ENCODE measurements at regions not wholly inside any gene's neighbourhood (a gene's known extent, or its start where the extent isn't known, plus 50 kb on each side); places are given as distances from the start of the nearest gene placed in this dataset.

- Histone ChIP-seq H3K9me2 (ENCODE audit: insufficient read depth) (no peaks in the 10 kb centered on the region), H3K27me3 (replicated peaks; ENCODE audit: insufficient read depth) (no peaks in the 10 kb centered on the region), H3K27ac (no peak overlapping the region), H3K9me3 (ENCODE audit: low read depth) (no peaks in the 10 kb centered on the region), H3K4me2 (ENCODE audit: unreplicated experiment) (no peak overlapping the region), H3K36me3 (ENCODE audit: low read depth) (no peaks in the 10 kb centered on the region), H3K9ac (no peak overlapping the region), H3K79me2 (ENCODE audit: insufficient read depth) (no peaks in the 10 kb centered on the region), H3K4me3 (no peak overlapping the region), H2AFZ (no peak overlapping the region), H4K20me1 (ENCODE audit: insufficient read depth) (no peaks in the 10 kb centered on the region), H3K4me1 (ENCODE audit: insufficient read depth) (no peaks in the 10 kb centered on the region), H3F3A (ENCODE audit: insufficient read depth) (no peaks in the 10 kb centered on the region)
- in situ Hi-C loops (cut with MboI): no loop called here
- DNase-seq: no peak
- TF ChIP-seq EZH2 (IDR thresholded peaks at IDR 0.05; ENCODE audit: insufficient read depth, poor library complexity, severe bottlenecking) (no peak), EZH2phosphoT487 (IDR thresholded peaks at IDR 0.05; ENCODE audit: insufficient read depth, low read depth) (no peak)
Observed at GRCh38 chr7:69263550-69263949, 334.7 kb upstream of the AUTS2 start.

- Histone ChIP-seq H3K9me3 (ENCODE audit: low read depth) (no peaks in the 10 kb centered on the region), H3K4me1 (ENCODE audit: insufficient read depth) (no peaks in the 10 kb centered on the region), H4K20me1 (ENCODE audit: insufficient read depth) (no peaks in the 10 kb centered on the region), H3F3A (ENCODE audit: insufficient read depth) (no peaks in the 10 kb centered on the region), H3K4me3 (no peak overlapping the region), H3K4me2 (ENCODE audit: unreplicated experiment) (no peak overlapping the region), H3K36me3 (ENCODE audit: low read depth) (no peaks in the 10 kb centered on the region), H3K9me2 (ENCODE audit: insufficient read depth) (no peaks in the 10 kb centered on the region), H3K79me2 (ENCODE audit: insufficient read depth) (no peaks in the 10 kb centered on the region), H3K27me3 (replicated peaks; ENCODE audit: insufficient read depth) (no peaks in the 10 kb centered on the region), H3K27ac (no peak overlapping the region), H3K9ac (no peak overlapping the region), H2AFZ (no peak overlapping the region)
- TF ChIP-seq EZH2phosphoT487 (IDR thresholded peaks at IDR 0.05; ENCODE audit: insufficient read depth, low read depth): no peak
- no peak for TF ChIP-seq EZH2 (IDR thresholded peaks at IDR 0.05; ENCODE audit: insufficient read depth, poor library complexity, severe bottlenecking)
- WGBS, 2 experiments (ENCODE audit: low coverage in 1 of 2, low lambda C conversion rate in 2 of 2, missing lambda C conversion rate in 2 of 2): 13 to 18% methylated on average over 4 of the region's 4 CpGs
- no peak for DNase-seq
- in situ Hi-C loops (cut with MboI): no loop called here
Observed at GRCh38 chr7:69269806-69270205, 328.5 kb upstream of the AUTS2 start.

- TF ChIP-seq EZH2phosphoT487 (IDR thresholded peaks at IDR 0.05; ENCODE audit: insufficient read depth, low read depth): no peak
- no peak for TF ChIP-seq EZH2 (IDR thresholded peaks at IDR 0.05; ENCODE audit: insufficient read depth, poor library complexity, severe bottlenecking)
- in situ Hi-C loops (cut with MboI): no loop called here
- no peak overlapping the region for H2AFZ ChIP-seq
- no peaks in the 10 kb centered on the region for H3K9me3 ChIP-seq (ENCODE audit: low read depth)
- no peak for DNase-seq
- no peak overlapping the region for H3K27ac ChIP-seq
- H3K9me2 ChIP-seq (ENCODE audit: insufficient read depth): no peaks in the 10 kb centered on the region
- 35 to 56% methylated on average over 1 of the region's 1 CpG for WGBS, 2 experiments (ENCODE audit: low coverage in 1 of 2, low lambda C conversion rate in 2 of 2, missing lambda C conversion rate in 2 of 2)
- no peak overlapping the region for H3K9ac ChIP-seq
- H3K4me3 ChIP-seq: no peak overlapping the region
- no peaks in the 10 kb centered on the region for H3K4me1 ChIP-seq (ENCODE audit: insufficient read depth)
- no peaks in the 10 kb centered on the region for H3K79me2 ChIP-seq (ENCODE audit: insufficient read depth)
- H4K20me1 ChIP-seq (ENCODE audit: insufficient read depth): no peaks in the 10 kb centered on the region
- no peaks in the 10 kb centered on the region for H3K27me3 ChIP-seq (replicated peaks; ENCODE audit: insufficient read depth)
- no peaks in the 10 kb centered on the region for H3F3A ChIP-seq (ENCODE audit: insufficient read depth)
- H3K4me2 ChIP-seq (ENCODE audit: unreplicated experiment): no peak overlapping the region
- no peaks in the 10 kb centered on the region for H3K36me3 ChIP-seq (ENCODE audit: low read depth)
Observed at GRCh38 chr7:69272101-69272500, 326.2 kb upstream of the AUTS2 start.

DNA sequence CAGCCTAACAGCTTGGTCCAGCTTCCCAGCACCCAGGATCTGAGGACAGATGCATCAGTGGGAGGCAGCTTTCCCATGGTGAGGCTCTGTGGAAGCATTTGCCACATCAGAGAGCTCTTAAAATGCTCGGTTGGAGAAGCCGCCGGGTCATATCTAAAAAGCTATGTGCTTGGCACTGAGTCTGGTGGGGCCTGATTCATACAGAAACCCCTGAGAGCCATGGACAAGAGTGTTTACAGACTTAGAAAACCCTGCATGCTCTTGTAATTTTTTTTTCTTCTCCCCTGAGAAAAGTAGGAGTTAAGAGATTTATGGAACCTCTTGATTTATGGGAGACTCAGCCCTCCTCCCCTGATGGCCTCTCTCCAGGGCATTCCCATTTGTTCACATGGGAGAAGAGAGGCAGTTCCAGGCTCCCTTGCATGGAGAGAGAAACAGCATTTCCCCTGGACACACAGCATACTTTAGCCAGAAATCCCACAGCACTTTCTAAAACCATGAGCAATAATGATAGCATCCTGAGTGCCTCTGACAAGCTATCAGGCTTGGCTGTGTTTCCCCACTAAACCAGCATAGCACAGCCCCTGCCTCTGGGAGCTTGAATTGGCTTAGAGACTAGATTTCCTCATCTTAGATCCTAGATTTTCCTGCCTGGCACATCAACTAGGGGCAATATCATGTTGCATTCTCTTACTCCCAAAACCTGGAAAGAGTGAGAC lies 322.1 kb upstream of the AUTS2 start:
- Histone ChIP-seq H3K4me3 (no peak overlapping the region), H3K9me3 (ENCODE audit: low read depth) (no peaks in the 10 kb centered on the region), H3K36me3 (ENCODE audit: low read depth) (no peaks in the 10 kb centered on the region), H4K20me1 (ENCODE audit: insufficient read depth) (no peaks in the 10 kb centered on the region), H3K9me2 (ENCODE audit: insufficient read depth) (no peaks in the 10 kb centered on the region), H3K4me1 (ENCODE audit: insufficient read depth) (no peaks in the 10 kb centered on the region), H3F3A (ENCODE audit: insufficient read depth) (no peaks in the 10 kb centered on the region), H3K9ac (no peak overlapping the region), H3K27ac (no peak overlapping the region), H3K4me2 (ENCODE audit: unreplicated experiment) (no peak overlapping the region), H3K79me2 (ENCODE audit: insufficient read depth) (no peaks in the 10 kb centered on the region), H3K27me3 (replicated peaks; ENCODE audit: insufficient read depth) (no peaks in the 10 kb centered on the region), H2AFZ (no peak overlapping the region)
- no peak for TF ChIP-seq EZH2phosphoT487 (IDR thresholded peaks at IDR 0.05; ENCODE audit: insufficient read depth, low read depth)
- no peak for TF ChIP-seq EZH2 (IDR thresholded peaks at IDR 0.05; ENCODE audit: insufficient read depth, poor library complexity, severe bottlenecking)
- DNase-seq: no peak
- WGBS, 2 experiments (ENCODE audit: low coverage in 1 of 2, low lambda C conversion rate in 2 of 2, missing lambda C conversion rate in 2 of 2): 25 to 50% methylated on average over 3 of the region's 3 CpGs
- in situ Hi-C loops (cut with MboI): no loop called here

DNA sequence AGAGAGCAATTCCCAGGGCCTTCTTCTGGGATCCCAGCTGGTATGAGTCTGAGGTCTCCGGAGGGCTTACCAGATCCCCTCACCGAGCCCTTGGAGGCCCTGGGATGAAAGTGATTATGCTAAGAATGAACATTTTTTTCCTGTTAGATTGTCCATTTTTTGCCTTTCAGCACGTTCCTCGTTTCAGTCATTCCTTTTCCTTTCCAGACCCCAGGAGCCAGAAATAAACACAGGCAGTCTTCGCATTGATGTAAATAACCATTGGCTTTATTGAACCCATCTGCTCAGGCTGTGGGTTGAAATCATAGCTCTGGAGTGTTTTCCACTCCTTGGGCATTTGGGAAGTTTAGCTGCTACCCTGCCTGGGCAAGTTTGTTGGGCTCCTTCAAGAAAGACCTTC lies 320.9 kb upstream of the AUTS2 start:
- WGBS, 2 experiments (ENCODE audit: low coverage in 1 of 2, low lambda C conversion rate in 2 of 2, missing lambda C conversion rate in 2 of 2): 11% methylated on average over 5 of the region's 5 CpGs
- no peak overlapping the region for H3K9ac ChIP-seq
- no peak overlapping the region for H3K27ac ChIP-seq
- TF ChIP-seq EZH2 (IDR thresholded peaks at IDR 0.05; ENCODE audit: insufficient read depth, poor library complexity, severe bottlenecking) (no peak), EZH2phosphoT487 (IDR thresholded peaks at IDR 0.05; ENCODE audit: insufficient read depth, low read depth) (no peak)
- H3F3A ChIP-seq (ENCODE audit: insufficient read depth): no peaks in the 10 kb centered on the region
- H3K4me3 ChIP-seq: no peak overlapping the region
- no peaks in the 10 kb centered on the region for H3K79me2 ChIP-seq (ENCODE audit: insufficient read depth)
- DNase-seq: no peak
- no peaks in the 10 kb centered on the region for H3K4me1 ChIP-seq (ENCODE audit: insufficient read depth)
- no peaks in the 10 kb centered on the region for H4K20me1 ChIP-seq (ENCODE audit: insufficient read depth)
- H3K9me3 ChIP-seq (ENCODE audit: low read depth): no peaks in the 10 kb centered on the region
- no peaks in the 10 kb centered on the region for H3K9me2 ChIP-seq (ENCODE audit: insufficient read depth)
- H3K27me3 ChIP-seq (replicated peaks; ENCODE audit: insufficient read depth): no peaks in the 10 kb centered on the region
- in situ Hi-C loops (cut with MboI): no loop called here
- no peaks in the 10 kb centered on the region for H3K36me3 ChIP-seq (ENCODE audit: low read depth)
- H3K4me2 ChIP-seq (ENCODE audit: unreplicated experiment): no peak overlapping the region
- H2AFZ ChIP-seq: no peak overlapping the region

Measured in GM23248 (cell line).